Bronchial epithelial cell (primary cell): ENCODE measurements at regions not wholly inside any gene's neighbourhood (a gene's known extent, or its start where the extent isn't known, plus 50 kb on each side); places are given as distances from the start of the nearest gene placed in this dataset.

Experiments
- DNase-seq: peaks from one replicate; pipeline ENCODE4 v3.0.0-alpha.2; 2010; ENCODE audit warnings: low read depth
- FAIRE-seq: peaks from 2 replicates; lab custom pipeline; 2011; peaks lifted over from hg19 to GRCh38; lab: Jason Lieb, UNC
- H3K27me3 ChIP-seq: 2 replicates; pipeline ENCODE4 v1.5.1; 2011; ENCODE audit warnings: low read length; ENCODE audit not compliant: control insufficient read depth, insufficient read depth
- H3K36me3 ChIP-seq: 2 replicates; pipeline ENCODE4 v1.5.1; 2011; ENCODE audit warnings: low read length; ENCODE audit not compliant: control insufficient read depth, insufficient read depth
- H3K4me3 ChIP-seq: 2 replicates; pipeline ENCODE4 v1.5.1; 2011; ENCODE audit warnings: mild to moderate bottlenecking, low read depth, low read length, control low read depth
- CTCF ChIP-seq: IDR thresholded peaks from 2 replicates; pipeline ENCODE4 v1.5.1; 2011; ENCODE audit warnings: mild to moderate bottlenecking, moderate library complexity, low read length, control low read depth, inconsistent platforms; ENCODE audit not compliant: insufficient read depth, severe bottlenecking

- FAIRE-seq = no peak
- Histone ChIP-seq H3K27me3 (peaks cover 3% of the 10 kb centered on the region), H3K36me3 (no peaks in the 10 kb centered on the region), H3K4me3 (no peak overlapping the region)
- DNase-seq = no peak
- TF ChIP-seq CTCF = no peak
Measured at GRCh38 chr15:62436235-62436634, 271.1 kb upstream of the C2CD4B start.

- FAIRE-seq (peak; percentile 60), DNase-seq (no peak)
- Histone ChIP-seq H3K27me3 (peaks cover 3% of the 10 kb centered on the region), H3K4me3 (no peak overlapping the region), H3K36me3 (no peaks in the 10 kb centered on the region)
- no peak for TF ChIP-seq CTCF
Measured at GRCh38 chr15:62437753-62438152, 272.7 kb upstream of the C2CD4B start.

- Histone ChIP-seq H3K36me3 (no peaks in the 10 kb centered on the region), H3K27me3 (peaks cover 3% of the 10 kb centered on the region), H3K4me3 (no peak overlapping the region)
- no peak for DNase-seq
- FAIRE-seq = no peak
- TF ChIP-seq CTCF = no peak
Measured at GRCh38 chr15:62439543-62440016, 274.5 kb upstream of the C2CD4B start.

- no peak overlapping the region for H3K4me3 ChIP-seq
- H3K36me3 ChIP-seq = no peaks in the 10 kb centered on the region
- peaks cover 3% of the 10 kb centered on the region for H3K27me3 ChIP-seq
- FAIRE-seq (no peak), DNase-seq (no peak)
- no peak for TF ChIP-seq CTCF
Measured at GRCh38 chr15:62440362-62441105, 275.4 kb upstream of the C2CD4B start.

GRCh38 chr15:62444104-62445022 lies 279.3 kb upstream of the C2CD4B start:
- H3K36me3 ChIP-seq = no peaks in the 10 kb centered on the region
- FAIRE-seq = peak; percentile 58
- TF ChIP-seq CTCF = no peak
- DNase-seq = peak; percentile 93
- H3K27me3 ChIP-seq = peaks cover 8% of the 10 kb centered on the region
- H3K4me3 ChIP-seq = no peak overlapping the region
